Astrocyte of the spinal cord (primary cell): ENCODE measurements at regions not wholly inside any gene's neighbourhood (a gene's known extent, or its start where the extent isn't known, plus 50 kb on each side); places are given as distances from the start of the nearest gene placed in this dataset.

ENCODE experiments used
- DNase-seq: peaks from one replicate; pipeline ENCODE4 v3.0.0; 2011; ENCODE audit warnings: low read depth, low spot score
- H3K4me3 ChIP-seq: 2 replicates; pipeline ENCODE4 v1.5.1; 2011; ENCODE audit warnings: low read depth, mild to moderate bottlenecking, low read length, moderate library complexity
- CTCF ChIP-seq: IDR thresholded peaks from 2 replicates; pipeline ENCODE4 v1.5.1; 2012; ENCODE audit warnings: low read depth, mild to moderate bottlenecking, low read length, inconsistent platforms
- in situ Hi-C: cut with HindIII; loops from 2 replicates; pipeline ENCODE4 v1.10.0; 2017; ENCODE audit warnings: low sequenced_read_pairs

- DNase-seq, result peak; percentile 27
- in situ Hi-C loops, result no loop called here
- H3K4me3 ChIP-seq, result no peak overlapping the region
- TF ChIP-seq CTCF, result no peak
Observed at GRCh38 chr1:209080170-209080781, 503.2 kb upstream of the CAMK1G start.

- in situ Hi-C loops, result no loop called here
- DNase-seq, result no peak
- TF ChIP-seq CTCF, result no peak
- H3K4me3 ChIP-seq, result no peak overlapping the region
Observed at GRCh38 chr1:209086486-209087192, 496.9 kb upstream of the CAMK1G start.

- no peak for DNase-seq
- in situ Hi-C loops, result no loop called here
- H3K4me3 ChIP-seq, result no peak overlapping the region
- no peak for TF ChIP-seq CTCF
Observed at GRCh38 chr1:209094384-209094783, 489.1 kb upstream of the CAMK1G start.

- no peak overlapping the region for H3K4me3 ChIP-seq
- peak; percentile 73 for DNase-seq
- TF ChIP-seq CTCF, result no peak
- in situ Hi-C loops, result no loop called here
Observed at GRCh38 chr1:209095627-209096595, 487.6 kb upstream of the CAMK1G start.

- in situ Hi-C loops, result no loop called here
- no peak for TF ChIP-seq CTCF
- no peak for DNase-seq
- no peak overlapping the region for H3K4me3 ChIP-seq
Observed at GRCh38 chr1:209100460-209100859, 483.1 kb upstream of the CAMK1G start.

- in situ Hi-C loops, result no loop called here
- DNase-seq, result no peak
- no peak overlapping the region for H3K4me3 ChIP-seq
- no peak for TF ChIP-seq CTCF
Observed at GRCh38 chr1:209101106-209101505, 482.4 kb upstream of the CAMK1G start.
